NT2/D1 (cell line): ENCODE measurements at regions not wholly inside any gene's neighbourhood (a gene's known extent, or its start where the extent isn't known, plus 50 kb on each side); places are given as distances from the start of the nearest gene placed in this dataset.

Source experiments
- DNase-seq: peaks from one replicate; pipeline ENCODE4 v3.0.0-alpha.2; 2011; ENCODE audit warnings: low read depth, low spot score
- H3K27me3 ChIP-seq: 2 replicates; pipeline ENCODE4 v1.6.0; 2011; ENCODE audit warnings: mild to moderate bottlenecking; ENCODE audit not compliant: insufficient read length, insufficient read depth
- H3K36me3 ChIP-seq: 2 replicates; pipeline ENCODE4 v1.6.1; 2011; ENCODE audit warnings: mild to moderate bottlenecking, low read length, mixed read lengths; ENCODE audit not compliant: insufficient read depth, insufficient read length
- H3K4me1 ChIP-seq: 2 replicates; pipeline ENCODE4 v1.5.1; 2011; ENCODE audit not compliant: insufficient read depth, insufficient read length
- H3K4me3 ChIP-seq: 2 replicates; pipeline ENCODE4 v1.5.1; 2011; ENCODE audit warnings: low read depth; ENCODE audit not compliant: insufficient read length
- H3K9ac ChIP-seq: 2 replicates; pipeline ENCODE4 v1.6.0; 2011; ENCODE audit warnings: low read depth; ENCODE audit not compliant: insufficient read length
- H3K9me3 ChIP-seq: 2 replicates; pipeline ENCODE4 v1.5.1; 2011; ENCODE audit warnings: mild to moderate bottlenecking, low read length; ENCODE audit not compliant: insufficient read depth
- SUZ12 ChIP-seq: IDR thresholded peaks from 2 replicates; pipeline ENCODE4 v1.6.1; 2011; ENCODE audit not compliant: insufficient read length, insufficient read depth; ENCODE audit errors: extremely low read depth
- YY1 ChIP-seq: IDR thresholded peaks from 2 replicates; pipeline ENCODE4 v1.6.1; 2011; ENCODE audit not compliant: insufficient read length, insufficient read depth
- ZNF274 ChIP-seq: IDR thresholded peaks from 2 replicates; pipeline ENCODE4 v1.6.1; 2011; ENCODE audit warnings: mild to moderate bottlenecking, low read depth, low read length

DNA sequence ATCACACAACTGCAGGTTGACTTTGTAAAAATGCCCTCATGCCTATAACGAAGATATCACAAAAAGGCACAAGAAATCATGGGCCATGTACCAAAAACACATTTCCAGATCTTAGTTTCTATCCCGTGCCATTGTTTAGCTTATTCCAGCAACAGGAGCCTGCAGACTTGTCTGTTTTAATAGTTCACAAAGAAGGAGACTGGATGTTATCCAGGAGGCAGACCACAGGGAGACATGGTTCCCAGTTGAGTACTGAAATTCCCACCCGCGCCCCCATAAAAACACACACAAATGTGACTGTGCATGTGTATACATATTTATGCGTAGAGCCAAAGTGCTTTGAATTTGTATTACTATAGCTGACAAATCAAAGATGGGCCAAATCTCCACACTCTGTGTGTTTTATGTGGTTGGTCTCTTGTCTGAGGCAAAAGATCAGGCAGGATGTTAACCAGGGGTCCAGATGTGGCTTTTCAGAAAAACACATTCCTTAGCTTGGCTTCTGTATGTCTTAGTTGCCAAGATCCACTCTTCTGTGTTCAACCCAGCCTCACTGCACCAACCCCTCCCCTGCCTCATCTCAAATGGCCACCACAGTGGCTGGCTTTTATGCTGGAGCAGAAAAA lies 469.2 kb upstream of the DIPK2B start:
- no peak overlapping the region for H3K9ac ChIP-seq
- no peaks in the 10 kb centered on the region for H3K9me3 ChIP-seq
- DNase-seq: no peak
- H3K4me3 ChIP-seq: no peak overlapping the region
- no peaks in the 10 kb centered on the region for H3K4me1 ChIP-seq
- H3K36me3 ChIP-seq: no peaks in the 10 kb centered on the region
- TF ChIP-seq YY1 (no peak), ZNF274 (no peak), SUZ12 (no peak)
- no peaks in the 10 kb centered on the region for H3K27me3 ChIP-seq

DNA sequence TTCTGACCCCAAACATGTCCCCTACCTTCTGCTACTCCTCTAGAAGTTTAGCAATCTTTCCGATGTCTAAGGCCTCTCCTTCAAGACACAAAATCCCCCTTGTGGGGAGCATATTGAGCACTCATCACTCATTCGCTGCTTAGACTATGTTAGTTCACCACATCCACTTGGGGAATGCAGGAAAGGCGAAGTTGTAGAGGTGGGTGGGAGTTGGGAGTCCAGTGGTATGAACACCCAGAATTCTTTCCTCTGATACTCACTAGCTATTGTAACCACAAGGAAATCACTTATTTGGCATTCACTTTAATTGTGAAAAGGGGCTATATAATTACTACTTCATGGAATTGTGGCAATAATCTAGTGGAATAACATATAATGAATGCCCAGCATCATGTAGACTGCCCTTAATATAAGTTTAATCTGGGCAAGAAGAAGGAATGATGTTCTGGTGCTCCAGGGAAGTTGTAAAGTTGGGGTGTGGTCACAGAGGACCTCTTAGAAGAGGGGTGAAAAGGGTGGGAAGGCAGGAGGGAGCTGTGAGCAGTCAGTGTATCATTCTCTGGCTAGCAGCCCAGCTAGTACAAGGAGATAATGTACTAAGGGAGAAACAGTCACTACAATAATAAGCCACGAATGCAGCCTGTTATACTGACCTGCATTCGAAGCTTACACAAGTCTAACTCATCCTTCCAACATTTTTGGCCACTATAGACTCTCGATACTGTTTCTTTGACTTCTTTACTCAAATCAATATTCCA lies 468.2 kb upstream of the DIPK2B start:
- Histone ChIP-seq H3K4me3 (no peak overlapping the region), H3K9me3 (no peaks in the 10 kb centered on the region; the same call in 1 of the 2 replicates), H3K36me3 (no peaks in the 10 kb centered on the region), H3K27me3 (no peaks in the 10 kb centered on the region), H3K4me1 (no peaks in the 10 kb centered on the region), H3K9ac (no peak overlapping the region)
- DNase-seq: no peak
- no peak for TF ChIP-seq YY1
- no peak for TF ChIP-seq ZNF274
- TF ChIP-seq SUZ12: no peak

DNA sequence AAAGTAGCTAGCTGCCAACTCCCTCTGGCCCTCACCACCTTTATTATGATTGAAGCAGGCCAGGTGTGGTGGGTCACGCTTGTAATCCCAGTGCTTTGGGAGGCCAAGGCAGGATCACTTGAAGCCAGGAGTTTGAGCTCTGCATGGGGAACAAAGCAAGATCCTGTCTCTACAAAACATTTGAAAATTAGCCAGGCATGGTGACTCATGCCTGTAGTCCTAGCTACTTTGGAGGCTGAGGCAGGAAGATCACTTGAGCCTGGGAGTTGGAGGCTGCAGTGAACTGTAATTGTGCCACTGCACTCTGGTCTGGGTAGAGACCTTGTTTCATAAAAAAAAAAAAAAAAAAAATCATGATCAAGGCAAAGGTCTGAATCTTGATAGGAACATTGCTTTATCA lies 467.0 kb upstream of the DIPK2B start:
- Histone ChIP-seq H3K4me1 (no peaks in the 10 kb centered on the region), H3K4me3 (no peak overlapping the region), H3K36me3 (no peaks in the 10 kb centered on the region), H3K9me3 (no peaks in the 10 kb centered on the region; the same call in 1 of the 2 replicates), H3K9ac (no peak overlapping the region), H3K27me3 (no peaks in the 10 kb centered on the region)
- no peak for TF ChIP-seq YY1
- TF ChIP-seq SUZ12: no peak
- TF ChIP-seq ZNF274: no peak
- DNase-seq: no peak

DNA sequence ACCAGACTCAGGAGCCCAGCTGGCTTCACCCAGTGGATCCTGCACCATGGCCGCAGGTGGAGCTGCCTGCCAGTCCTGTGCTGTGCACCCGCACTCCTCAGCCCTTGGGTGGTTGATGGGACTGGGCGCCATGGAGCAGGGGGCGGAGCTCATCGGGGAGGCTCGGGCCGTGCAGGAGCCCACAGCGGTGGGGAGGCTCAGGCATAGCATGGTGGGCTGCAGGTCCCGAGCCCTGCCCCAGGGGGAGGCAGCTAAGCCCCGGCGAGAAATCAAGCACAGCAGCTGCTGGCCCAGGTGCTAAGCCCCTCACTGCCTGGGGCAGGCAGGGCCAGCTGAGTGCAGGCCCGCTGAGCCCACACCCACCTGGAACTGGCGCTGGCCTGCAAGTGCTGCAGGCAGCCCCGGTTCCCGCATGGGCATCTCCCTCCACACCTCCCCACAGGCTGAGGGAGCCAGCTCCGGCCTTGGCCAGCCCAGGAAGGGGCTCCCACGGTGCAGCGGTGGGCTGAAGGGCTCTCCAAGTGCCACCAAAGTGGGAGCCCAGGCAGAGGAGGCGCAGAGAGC lies 464.1 kb upstream of the DIPK2B start:
- Histone ChIP-seq H3K4me3 (no peak overlapping the region), H3K9ac (no peak overlapping the region), H3K27me3 (no peaks in the 10 kb centered on the region), H3K36me3 (no peaks in the 10 kb centered on the region), H3K9me3 (no peaks in the 10 kb centered on the region; the same call in 1 of the 2 replicates), H3K4me1 (no peaks in the 10 kb centered on the region)
- TF ChIP-seq ZNF274: no peak
- no peak for TF ChIP-seq SUZ12
- TF ChIP-seq YY1: no peak
- DNase-seq: no peak

DNA sequence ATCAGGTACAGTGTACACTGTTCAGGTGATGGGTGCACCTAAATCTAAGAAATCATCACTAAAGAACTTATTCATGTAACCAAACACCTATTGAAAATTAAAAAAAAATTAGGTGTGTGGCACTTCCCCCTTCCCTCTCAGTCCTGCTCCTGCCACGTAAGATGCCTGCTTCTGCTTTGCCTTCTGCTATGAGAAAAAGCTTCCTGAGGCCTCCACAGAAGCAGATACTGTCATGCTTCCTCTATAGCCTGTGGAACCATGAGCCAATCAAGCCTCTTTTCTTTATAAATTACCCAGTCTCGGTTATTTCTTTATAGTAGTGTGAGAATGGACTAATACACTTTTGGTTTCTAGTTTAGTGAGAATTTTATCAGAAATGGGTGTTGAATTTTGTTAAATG lies 459.8 kb upstream of the DIPK2B start:
- Histone ChIP-seq H3K9me3 (peaks cover 7% of the 10 kb centered on the region; the same call in 1 of the 2 replicates), H3K27me3 (no peaks in the 10 kb centered on the region), H3K9ac (no peak overlapping the region), H3K4me1 (no peaks in the 10 kb centered on the region), H3K4me3 (no peak overlapping the region), H3K36me3 (no peaks in the 10 kb centered on the region)
- DNase-seq: no peak
- no peak for TF ChIP-seq YY1
- TF ChIP-seq ZNF274: no peak
- no peak for TF ChIP-seq SUZ12

DNA sequence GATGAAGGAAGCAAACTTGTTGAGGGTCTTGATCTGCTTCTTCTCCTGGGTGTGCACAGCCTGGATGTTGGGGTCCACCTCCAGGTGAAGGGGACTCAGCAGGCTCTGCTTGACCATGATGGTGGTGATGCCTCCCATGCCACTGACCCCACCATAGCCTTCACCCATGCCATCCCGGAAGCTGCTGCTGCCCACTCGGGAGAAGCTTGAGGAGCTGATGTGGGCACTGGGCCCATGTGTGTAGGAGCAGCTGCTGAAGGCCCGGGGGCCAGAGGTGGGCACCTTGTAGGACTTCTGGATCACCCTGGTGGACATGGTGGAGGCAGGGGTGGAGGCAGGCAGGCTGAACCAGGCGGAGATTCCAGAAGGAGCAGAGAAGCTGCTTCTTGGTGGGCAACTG lies 432.7 kb upstream of the DIPK2B start:
- TF ChIP-seq ZNF274 (no peak), YY1 (no peak), SUZ12 (no peak)
- no peak overlapping the region for H3K9ac ChIP-seq
- peaks cover 11% of the 10 kb centered on the region; the same call in 1 of the 2 replicates for H3K9me3 ChIP-seq
- no peaks in the 10 kb centered on the region for H3K27me3 ChIP-seq
- no peak overlapping the region for H3K4me3 ChIP-seq
- H3K36me3 ChIP-seq: no peaks in the 10 kb centered on the region
- H3K4me1 ChIP-seq: no peaks in the 10 kb centered on the region
- no peak for DNase-seq

DNA sequence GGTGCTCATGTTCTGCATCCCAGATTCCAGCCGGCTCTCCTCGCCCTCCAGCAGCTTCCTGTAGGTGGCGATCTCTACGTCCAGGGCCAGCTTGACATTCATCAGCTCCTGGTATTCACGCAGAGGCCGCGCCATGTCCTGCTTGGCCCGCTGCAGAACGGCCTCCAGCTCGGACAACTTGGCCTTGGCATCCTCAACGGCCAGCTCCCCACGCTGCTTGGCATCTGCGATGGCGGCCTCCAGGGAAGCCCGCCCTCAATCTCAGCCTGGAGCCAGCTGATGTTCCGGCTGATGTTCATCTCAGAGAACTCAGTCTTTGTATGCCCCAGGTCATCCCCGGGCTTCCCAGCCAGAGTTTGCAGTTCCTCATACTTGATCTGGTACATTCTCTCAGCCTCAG lies 431.8 kb upstream of the DIPK2B start:
- Histone ChIP-seq H3K4me3 (no peak overlapping the region), H3K36me3 (no peaks in the 10 kb centered on the region), H3K4me1 (no peaks in the 10 kb centered on the region), H3K9ac (no peak overlapping the region), H3K9me3 (peaks cover 11% of the 10 kb centered on the region; the same call in 1 of the 2 replicates), H3K27me3 (no peaks in the 10 kb centered on the region)
- TF ChIP-seq YY1: no peak
- TF ChIP-seq SUZ12: no peak
- TF ChIP-seq ZNF274: no peak
- DNase-seq: no peak
